ENCODE measurements at regions not wholly inside any gene's neighbourhood (a gene's known extent, or its start where the extent isn't known, plus 50 kb on each side); places are given as distances from the start of the nearest gene placed in this dataset.

GRCh38 chr4:141896687-141897086, 260.3 kb downstream of the IL15 start:
- TF ChIP-seq, protein P1, sequence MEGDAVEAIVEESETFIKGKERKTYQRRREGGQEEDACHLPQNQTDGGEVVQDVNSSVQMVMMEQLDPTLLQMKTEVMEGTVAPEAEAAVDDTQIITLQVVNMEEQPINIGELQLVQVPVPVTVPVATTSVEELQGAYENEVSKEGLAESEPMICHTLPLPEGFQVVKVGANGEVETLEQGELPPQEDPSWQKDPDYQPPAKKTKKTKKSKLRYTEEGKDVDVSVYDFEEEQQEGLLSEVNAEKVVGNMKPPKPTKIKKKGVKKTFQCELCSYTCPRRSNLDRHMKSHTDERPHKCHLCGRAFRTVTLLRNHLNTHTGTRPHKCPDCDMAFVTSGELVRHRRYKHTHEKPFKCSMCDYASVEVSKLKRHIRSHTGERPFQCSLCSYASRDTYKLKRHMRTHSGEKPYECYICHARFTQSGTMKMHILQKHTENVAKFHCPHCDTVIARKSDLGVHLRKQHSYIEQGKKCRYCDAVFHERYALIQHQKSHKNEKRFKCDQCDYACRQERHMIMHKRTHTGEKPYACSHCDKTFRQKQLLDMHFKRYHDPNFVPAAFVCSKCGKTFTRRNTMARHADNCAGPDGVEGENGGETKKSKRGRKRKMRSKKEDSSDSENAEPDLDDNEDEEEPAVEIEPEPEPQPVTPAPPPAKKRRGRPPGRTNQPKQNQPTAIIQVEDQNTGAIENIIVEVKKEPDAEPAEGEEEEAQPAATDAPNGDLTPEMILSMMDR (IDR thresholded peaks at IDR 0.05) = no peak
- TF ChIP-seq POLR2A (IDR thresholded peaks at IDR 0.05) = no peak

All from Peyer's patch (tissue), 4 donors.